HG03354 (cell line): ENCODE measurements at regions not wholly inside any gene's neighbourhood (a gene's known extent, or its start where the extent isn't known, plus 50 kb on each side); places are given as distances from the start of the nearest gene placed in this dataset.
"Not testable (repeated sequence)": the region's sequence is repeated elsewhere in the genome, so short reads cannot be mapped to it uniquely, and the experiment has no call there.

ENCODE experiments used
- ATAC-seq: cut with Tn5 transposase; IDR thresholded peaks from one replicate; pipeline ENCODE4 v1.9.1; 2021; ENCODE audit warnings: mild to moderate bottlenecking; ENCODE audit not compliant: unreplicated experiment, poor library complexity, severe bottlenecking

DNA sequence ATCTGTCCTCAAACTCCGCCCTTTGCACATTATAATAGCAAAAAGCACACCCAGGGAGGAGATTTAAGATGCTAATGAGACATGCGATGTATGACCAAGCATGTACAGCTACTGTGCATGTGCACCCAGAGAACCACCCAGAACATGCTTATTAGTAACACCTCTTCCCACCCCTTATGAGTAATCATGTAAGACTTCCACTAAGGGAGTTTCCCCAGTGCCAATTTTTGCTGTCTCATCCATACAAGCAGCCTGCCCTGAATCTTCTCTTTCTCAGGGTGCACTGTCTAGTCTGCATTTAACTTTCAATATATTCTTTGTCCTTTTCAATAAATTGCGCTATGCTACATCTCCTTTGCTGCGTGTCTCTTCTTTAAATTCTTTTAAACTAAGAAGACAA is 830.0 kb upstream of the NOVA1 start:
- ATAC-seq = no peak

DNA sequence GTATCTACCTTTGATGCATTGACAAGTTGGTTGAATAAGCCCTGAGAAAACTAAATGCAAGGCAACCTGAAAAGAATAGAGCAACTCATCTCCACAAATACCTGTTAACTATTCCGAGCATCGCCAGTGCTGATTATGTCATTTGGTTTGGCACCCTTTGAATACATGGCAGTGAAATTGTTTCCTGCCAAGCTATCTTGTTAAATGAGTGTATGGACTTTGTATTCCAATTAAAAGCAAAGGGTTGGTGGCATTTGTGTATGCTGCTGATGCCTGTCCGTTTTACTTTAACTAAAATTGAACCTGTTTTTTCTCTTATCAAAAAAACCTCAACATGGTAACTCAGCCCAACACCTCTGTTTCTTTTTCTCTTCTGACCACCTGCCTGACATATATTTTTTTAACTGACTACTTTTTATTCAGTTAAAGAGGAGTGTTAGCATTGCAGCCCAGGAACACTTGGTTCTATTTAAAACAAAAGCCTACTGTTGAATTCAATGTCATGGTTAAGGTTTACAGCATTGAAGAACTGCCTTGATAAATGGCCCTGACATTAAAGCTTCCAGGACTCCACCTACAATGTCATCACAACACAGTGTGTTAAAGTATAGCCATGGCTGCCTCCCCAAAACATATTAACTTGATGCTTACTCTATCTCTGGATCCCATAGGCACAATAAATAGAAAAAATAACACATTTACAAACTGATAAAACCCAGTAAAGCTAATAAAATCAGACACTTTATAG is 838.3 kb upstream of the NOVA1 start:
- no peak for ATAC-seq

- ATAC-seq = no peak
These were observed 886.8 kb upstream of the NOVA1 start for GRCh38 chr14:27484633-27485032.

GRCh38 chr14:27485193-27485592 is 887.4 kb upstream of the NOVA1 start:
- no peak for ATAC-seq

DNA sequence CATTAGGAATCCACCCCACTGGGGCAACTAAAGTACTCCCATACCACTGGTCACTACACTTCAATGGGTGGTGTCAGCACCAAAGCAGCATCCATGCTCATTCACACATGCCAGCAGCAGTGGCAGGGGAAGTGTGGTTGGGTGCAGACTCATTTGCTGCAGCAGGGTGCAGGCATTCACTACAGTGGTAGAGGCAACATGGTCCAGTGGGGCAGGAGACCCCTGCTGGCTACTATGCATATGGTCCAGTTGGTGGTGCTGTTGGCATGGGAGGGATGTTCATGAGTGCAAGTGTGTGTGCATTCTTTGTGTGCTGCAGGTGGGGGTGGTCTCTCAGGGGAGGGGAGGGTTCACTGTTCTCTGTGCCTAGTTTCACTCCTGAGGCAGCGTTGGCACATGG is 908.4 kb upstream of the NOVA1 start:
- ATAC-seq = no peak

DNA sequence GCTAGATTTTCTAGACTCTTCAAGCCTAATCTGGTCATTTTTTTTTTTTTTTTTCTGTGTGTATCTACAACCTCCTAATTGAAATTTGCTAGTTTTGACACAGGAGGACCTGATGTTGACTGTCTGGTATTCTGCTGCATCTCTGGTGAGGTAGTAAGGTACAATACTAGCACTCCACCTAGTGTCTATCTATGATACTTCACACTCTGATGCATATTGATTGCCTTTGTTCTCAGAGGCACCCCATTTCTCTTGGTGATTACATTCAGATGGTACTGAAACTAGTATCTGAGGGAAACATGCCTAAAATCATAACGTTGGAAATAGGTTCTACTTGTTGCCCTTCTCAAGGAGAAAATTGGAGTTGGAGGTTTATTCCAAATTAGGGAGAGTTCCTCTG is 930.5 kb upstream of the NOVA1 start:
- ATAC-seq = no peak

GRCh38 chr14:27536748-27537147 is 938.9 kb upstream of the NOVA1 start:
- ATAC-seq = no peak

- ATAC-seq = no peak
These were observed 948.3 kb upstream of the NOVA1 start for GRCh38 chr14:27546111-27546510.

DNA sequence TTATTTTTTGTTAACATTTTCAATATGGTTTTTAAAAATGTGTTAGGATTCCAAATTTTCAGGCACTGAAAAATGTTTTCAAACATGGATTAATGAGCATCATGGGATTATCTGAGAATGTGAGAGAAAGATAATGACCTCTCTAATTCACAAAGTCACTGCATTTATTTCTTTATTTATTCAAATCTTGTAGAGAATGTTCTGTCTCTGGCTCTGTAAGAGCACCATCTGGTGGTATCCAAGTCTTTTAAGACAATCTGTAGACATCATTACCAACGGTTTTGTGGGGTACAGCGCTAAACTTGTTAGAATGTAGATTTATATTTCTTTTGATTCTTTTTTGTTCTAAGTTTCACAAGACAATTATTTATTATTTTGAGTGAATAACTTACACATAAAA is 956.0 kb upstream of the NOVA1 start:
- no peak for ATAC-seq

DNA sequence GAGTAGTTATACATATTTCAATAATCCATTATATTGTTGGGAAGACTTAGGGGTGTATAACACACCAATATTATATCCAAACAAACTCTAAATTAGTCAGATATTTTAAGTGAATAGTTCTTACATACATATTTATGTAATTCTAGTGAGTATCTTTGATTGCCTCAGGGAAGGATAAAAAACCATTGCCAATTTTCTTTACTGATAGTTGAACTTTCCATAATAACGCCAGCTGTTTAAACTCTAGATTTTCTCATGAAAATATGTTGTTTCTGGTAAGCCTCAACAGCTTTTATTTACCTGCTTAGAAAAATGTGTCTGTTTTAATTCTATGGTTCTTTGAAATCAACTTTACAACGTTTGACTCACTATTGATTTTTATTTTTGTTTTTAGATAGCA is 959.6 kb upstream of the NOVA1 start:
- no peak for ATAC-seq

GRCh38 chr14:27559848-27560247 is 962.0 kb upstream of the NOVA1 start:
- no peak for ATAC-seq

DNA sequence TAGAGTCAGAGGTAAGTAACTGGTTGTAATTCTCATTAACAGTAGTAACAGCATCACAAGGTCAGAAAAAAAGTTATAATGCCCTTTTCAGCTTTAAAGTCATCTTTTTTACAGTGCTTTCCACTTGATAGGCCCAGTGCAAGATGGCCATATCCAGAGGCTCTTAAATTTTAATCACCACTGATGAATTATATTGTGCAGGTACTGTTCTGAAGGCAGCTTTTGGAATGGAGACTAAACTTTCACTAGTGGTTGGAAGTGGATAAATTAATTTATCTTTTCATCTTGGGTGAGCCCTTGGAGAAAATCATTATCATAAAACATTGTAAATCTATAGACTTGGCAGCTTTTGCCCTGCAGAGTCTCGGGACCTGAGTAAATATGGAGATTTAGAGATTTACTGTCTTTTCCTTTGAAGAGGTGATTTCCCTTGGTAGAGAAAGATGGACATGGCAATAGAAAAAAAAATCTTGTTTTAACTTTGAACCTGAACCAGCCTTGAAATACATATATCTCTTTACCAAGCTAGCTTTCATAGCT is 969.1 kb upstream of the NOVA1 start:
- no peak for ATAC-seq

GRCh38 chr14:27573018-27573417 is 975.2 kb upstream of the NOVA1 start:
- ATAC-seq = no peak

DNA sequence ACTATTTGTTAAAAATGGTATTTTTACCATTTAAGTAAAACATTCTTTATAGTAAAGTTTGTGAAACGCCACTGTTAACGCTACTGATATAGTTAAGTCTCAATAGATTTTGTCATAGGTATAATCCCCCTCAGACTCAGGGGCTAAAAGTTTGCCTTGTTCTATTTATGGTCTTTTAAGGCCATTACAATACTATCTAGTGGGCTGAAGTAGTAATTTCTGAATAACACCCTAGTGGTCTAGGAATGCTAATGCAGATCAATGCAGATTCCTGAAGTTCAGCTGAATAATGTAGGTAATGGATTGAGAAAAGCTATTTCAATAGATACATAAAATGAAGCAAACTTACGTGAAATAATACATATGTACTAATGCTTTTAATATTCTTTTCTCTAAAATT is 989.3 kb upstream of the NOVA1 start:
- no peak for ATAC-seq

DNA sequence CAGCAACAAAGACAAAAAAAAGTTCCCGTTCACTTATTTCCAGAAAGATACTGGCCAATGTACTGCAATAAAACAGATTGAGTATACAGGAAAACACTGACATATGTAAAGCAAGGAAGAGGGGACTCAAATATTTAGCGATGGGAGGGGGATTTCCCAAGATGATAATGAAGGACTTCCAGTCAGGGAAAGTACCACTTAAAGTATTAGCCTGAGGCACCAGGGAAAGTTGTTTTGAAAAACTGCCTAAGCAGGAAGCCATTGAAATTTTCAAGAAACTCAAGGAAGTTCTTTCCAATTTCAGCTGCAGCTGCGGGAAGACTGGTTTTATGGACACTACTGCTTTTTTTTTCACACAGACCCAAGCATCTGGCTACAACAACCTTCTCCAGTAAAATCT is 1007.4 kb upstream of the NOVA1 start:
- ATAC-seq = no peak

GRCh38 chr14:27608377-27608776 is 1010.5 kb upstream of the NOVA1 start:
- ATAC-seq = no peak

GRCh38 chr14:27612121-27612520 is 1014.3 kb upstream of the NOVA1 start:
- no peak for ATAC-seq

DNA sequence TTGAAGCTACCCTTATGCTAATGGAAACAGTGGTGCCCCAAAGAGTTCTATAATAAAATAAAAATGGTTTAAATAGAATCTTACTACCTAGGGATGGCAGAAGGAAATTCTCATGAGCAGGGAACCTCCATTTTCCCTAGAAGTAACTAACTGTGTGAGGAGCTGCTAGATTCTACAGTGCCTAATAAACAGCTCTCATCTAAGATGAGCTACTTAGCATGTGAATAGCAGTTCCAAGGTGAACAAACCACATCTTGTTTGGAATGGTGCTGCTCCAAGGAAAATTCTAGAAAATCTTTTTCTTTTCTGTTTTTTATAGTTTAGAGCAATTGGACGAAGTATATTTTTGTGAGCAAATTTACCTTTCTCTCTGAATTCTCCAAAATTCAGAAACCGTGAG is 1015.3 kb upstream of the NOVA1 start:
- ATAC-seq = no peak

GRCh38 chr14:27623782-27624181 is 1025.9 kb upstream of the NOVA1 start:
- ATAC-seq = no peak

DNA sequence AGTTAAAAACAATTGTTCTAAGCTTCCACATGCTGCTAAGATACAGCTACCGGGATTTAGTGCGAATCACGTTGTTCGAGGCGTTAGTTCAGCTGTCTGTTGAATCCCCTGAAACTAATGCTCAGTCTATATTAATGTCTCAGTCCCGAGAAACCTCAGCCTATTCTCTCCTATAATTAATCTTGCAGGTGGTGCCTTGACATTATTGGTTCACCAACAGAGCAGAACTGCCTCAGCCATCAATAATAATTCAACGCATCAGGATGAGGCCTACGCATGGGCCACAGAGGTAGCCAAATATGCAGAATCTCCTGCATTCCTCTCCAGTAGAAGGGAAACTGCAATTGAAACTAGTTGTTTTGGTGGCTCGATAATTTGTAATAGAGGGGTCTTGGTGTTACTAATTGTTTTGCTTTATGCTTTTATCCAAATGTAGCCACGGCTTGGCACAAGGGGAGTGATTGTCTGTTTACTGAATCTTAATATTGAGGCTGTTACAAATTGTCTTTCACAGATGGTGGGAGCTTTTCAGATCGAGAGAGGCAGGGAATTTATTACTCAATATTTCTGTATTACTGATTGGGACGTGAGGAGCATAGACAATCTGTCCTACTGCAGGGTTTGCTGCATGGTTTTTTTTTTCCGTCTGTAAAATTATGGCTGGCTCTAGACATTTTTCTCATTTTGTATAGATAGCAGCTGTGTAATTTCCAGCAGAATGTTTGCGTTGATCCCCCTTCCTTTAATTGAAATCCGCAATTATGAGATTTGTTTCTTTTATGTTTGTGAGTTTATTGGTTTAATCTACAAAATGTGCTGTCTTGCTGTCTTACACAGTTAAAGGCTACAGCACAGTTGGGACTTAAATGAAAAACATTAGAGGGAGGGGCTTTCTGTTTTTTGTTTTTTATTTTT is 1036.5 kb upstream of the NOVA1 start:
- no peak for ATAC-seq

- not testable (repeated sequence) for ATAC-seq
These were observed 1042.9 kb upstream of the NOVA1 start for GRCh38 chr14:27640688-27641087.
